HG02885 (cell line): ENCODE measurements at regions not wholly inside any gene's neighbourhood (a gene's known extent, or its start where the extent isn't known, plus 50 kb on each side); places are given as distances from the start of the nearest gene placed in this dataset.
"Not testable (repeated sequence)": the region's sequence is repeated elsewhere in the genome, so short reads cannot be mapped to it uniquely, and the experiment has no call there.

Source experiments
- ATAC-seq: cut with Tn5 transposase; IDR thresholded peaks from one replicate; pipeline ENCODE4 v1.9.1; 2021; ENCODE audit warnings: mild to moderate bottlenecking; ENCODE audit not compliant: unreplicated experiment, poor library complexity

GRCh38 chr3:35849496-35849895 is 210.2 kb downstream of the ARPP21 start:
- ATAC-seq: no peak

DNA sequence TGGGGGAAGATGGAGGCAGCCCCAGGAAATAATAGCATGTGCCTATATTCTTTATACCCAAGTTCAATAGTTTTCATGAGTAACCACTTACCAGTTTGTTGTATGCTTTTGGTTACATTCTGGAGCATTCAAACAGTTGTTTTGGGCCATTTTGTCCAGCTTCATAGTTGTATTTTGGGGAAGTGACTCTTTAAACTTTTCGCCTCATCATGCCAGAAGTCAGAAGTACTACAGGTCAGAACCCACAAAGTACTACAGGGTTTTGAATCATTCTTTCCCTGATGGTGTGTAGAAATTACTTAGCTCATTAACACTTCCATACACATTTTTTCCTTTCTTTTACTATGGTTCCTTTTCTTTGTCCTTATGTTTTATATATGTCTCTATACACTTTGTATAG is 210.6 kb downstream of the ARPP21 start:
- no peak for ATAC-seq

GRCh38 chr3:35857004-35857403 is 217.7 kb downstream of the ARPP21 start:
- ATAC-seq: peak; percentile 95

- ATAC-seq: no peak
Measured at GRCh38 chr3:35862057-35862456, 222.7 kb downstream of the ARPP21 start.

GRCh38 chr3:35864871-35865270 is 225.5 kb downstream of the ARPP21 start:
- ATAC-seq: no peak

GRCh38 chr3:35867791-35868190 is 228.5 kb downstream of the ARPP21 start:
- ATAC-seq: no peak

DNA sequence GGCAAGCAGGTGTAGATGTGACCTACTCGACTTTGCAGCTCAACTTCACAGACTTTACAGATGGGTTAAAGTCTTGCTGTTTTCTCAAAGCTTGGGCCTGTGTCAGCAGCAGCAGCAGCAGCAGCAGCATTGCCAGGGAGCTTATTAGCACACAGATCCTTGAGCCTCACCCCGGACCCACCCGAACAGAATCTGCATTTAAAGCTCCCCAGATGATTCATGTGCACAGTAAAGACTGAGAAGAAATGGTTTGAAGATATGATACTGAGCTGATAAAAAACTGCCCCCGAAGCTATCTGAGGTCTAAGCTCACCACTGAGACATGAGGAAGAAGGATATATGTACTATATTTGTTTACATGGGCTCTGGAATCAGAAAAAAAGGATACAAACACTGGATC is 231.7 kb downstream of the ARPP21 start:
- no peak for ATAC-seq

GRCh38 chr3:35883929-35884328 is 244.6 kb downstream of the ARPP21 start:
- ATAC-seq: no peak

- no peak for ATAC-seq
Measured at GRCh38 chr3:35894735-35895134, 255.4 kb downstream of the ARPP21 start.

- no peak for ATAC-seq
Measured at GRCh38 chr3:35899245-35899644, 259.9 kb downstream of the ARPP21 start.

DNA sequence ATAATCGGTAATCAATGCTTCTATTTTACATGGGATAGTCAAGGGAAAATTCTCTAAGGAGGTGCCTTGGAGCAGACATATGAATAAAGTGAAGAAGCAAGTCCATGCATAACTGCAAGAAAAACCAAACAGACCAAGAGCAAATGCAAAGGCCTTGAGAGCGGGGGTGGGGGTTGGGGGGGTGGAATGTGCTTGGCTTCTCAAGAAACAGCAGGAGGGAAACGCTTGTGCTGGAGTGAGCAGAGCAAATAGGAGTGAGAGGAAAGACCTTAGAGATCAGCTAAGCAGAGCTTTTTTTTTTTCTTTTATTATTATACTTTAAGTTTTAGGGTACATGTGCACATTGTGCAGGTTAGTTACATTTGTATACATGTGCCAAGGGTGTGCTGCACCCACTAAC is 260.8 kb downstream of the ARPP21 start:
- no peak for ATAC-seq

DNA sequence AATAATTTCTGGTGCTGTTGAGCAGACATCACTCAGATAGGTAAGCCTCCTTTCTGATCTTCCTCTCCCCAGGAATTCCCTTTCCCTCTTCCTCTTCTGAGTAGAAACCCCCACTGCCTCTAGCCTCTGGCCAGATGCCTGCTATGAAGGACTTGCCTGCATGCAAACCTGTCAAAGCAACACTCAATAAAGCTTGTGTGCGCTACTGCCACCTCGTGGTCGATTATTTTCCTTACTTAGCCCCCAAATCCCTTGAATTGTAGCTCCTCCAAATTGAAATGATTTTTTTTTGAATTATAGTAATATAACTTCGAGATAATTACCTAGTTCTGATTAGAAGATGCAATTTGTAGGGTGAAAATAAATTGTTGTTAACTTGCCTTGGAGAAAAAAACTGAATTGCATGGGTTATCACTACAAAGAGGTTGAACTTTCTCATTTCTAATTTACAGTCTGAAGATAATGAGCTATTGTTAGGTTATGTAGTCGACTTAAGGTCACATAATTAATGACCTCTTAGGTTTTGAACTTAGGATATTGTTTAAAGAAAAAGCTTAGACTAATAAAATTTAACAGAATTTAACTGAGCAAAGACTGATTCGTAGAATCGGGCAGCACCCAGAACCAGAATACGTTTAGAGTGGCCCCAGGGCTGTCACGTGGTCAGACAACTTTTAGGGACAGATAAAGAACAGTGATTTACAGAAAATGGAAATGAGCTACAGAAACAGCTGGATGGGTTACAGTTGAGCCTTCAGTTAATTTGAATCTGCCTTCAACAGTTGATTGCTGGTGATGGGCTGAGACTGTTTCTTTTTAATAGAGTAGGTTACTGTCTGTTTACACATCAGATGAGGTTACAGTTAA is 269.3 kb downstream of the ARPP21 start:
- peak; percentile 91 for ATAC-seq

DNA sequence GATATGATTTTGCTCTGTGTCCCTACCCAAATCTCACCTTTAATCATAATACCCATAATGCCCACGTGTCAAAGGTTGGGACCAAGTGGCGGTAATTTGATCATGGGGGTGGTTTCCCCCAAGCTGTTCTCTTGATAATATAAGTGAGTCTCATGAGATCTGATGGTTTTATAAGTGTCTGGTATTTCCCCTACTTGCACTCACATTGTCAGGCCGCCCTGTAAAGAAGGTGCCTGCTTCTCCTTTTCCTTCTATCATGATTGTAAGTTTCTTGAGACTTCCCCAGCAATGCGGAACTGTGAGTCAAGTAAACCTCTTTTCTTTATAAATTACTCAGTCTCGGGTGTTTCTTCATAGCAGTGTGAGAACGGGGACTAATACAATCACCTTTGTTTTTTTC is 279.8 kb downstream of the ARPP21 start:
- no peak for ATAC-seq

- no peak for ATAC-seq
Measured at GRCh38 chr3:35921718-35922117, 282.4 kb downstream of the ARPP21 start.

DNA sequence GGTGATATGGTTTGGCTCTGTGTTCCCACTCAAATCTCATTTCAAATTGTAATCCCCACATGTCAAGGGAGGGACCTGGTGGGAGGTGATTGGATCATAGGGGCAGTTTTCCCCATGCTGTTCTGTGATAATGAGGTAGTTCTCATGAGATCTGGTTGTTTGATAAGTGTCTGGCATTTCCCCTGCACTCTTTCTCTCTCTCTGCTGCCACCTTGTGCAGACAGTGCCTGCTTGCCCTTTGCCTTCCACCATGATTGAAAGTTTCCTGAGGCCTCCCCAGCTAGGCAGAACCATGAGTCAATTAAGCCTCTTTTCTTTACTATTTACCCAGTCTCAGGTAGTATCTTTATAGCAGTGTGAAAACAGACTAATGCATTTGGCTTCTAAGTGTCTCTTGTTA is 284.7 kb downstream of the ARPP21 start:
- ATAC-seq: not testable (repeated sequence)

DNA sequence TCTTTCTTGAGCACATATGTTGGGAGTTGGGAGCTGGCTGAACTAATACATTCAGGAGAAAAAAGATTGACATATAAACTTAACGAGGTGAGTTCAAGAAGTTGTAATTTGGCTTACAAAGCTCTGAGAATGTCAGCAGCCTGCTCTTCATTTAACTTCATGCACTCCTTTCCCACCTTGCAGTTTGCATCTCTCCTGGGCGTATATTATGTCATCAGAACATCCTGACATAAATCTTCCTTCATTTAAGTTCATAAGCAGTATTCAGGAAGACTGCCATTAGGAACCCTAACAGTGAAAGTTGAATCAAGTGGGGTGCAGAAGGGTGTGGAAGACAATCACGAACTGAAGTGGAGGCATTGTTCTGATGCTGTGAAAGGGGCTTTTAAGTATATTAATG is 288.1 kb downstream of the ARPP21 start:
- no peak for ATAC-seq

GRCh38 chr3:35929158-35929557 is 289.8 kb downstream of the ARPP21 start:
- no peak for ATAC-seq

GRCh38 chr3:35931867-35932266 is 292.5 kb downstream of the ARPP21 start:
- ATAC-seq: no peak

GRCh38 chr3:35932995-35933394 is 293.7 kb downstream of the ARPP21 start:
- no peak for ATAC-seq

- ATAC-seq: no peak
Measured at GRCh38 chr3:35936571-35936970, 297.2 kb downstream of the ARPP21 start.

- no peak for ATAC-seq
Measured at GRCh38 chr3:35944926-35945710, 305.8 kb downstream of the ARPP21 start.
